OCI-M1 (cell line): ENCODE measurements at regions not wholly inside any gene's neighbourhood (a gene's known extent, or its start where the extent isn't known, plus 50 kb on each side); places are given as distances from the start of the nearest gene placed in this dataset.
A peak's percentile ranks its signal among the peaks of the same experiment; 100 is the strongest.
"Not testable (repeated sequence)": the region's sequence is repeated elsewhere in the genome, so short reads cannot be mapped to it uniquely, and the experiment has no call there.

Source experiments
- DNase-seq: peaks from one replicate; lab custom pipeline; 2025; lab: John Stamatoyannopoulos, UW

- DNase-seq: no peak
Observed at GRCh38 chr11:80346353-80347059, 905.7 kb upstream of the TENM4 start.

- DNase-seq: no peak
Observed at GRCh38 chr11:80343436-80343835, 902.6 kb upstream of the TENM4 start.

DNA sequence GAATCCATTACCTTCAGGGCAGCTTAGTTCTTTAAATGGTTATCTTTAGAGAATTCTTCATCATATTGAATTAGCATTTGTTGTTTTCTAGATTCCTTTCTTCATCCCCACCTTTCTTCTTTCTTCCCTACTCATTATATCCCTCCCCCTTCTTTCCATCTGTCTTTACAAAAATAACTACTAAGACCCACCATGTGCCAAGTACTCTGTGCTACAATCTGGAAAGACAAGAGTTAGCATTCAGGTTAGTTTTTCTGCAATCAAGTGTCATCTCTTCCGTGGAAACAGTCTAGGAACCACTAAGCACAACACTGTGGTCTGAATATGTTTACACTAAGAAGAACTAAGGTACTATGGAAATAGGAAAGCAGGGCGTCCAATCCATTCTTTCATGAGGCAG is 897.4 kb upstream of the TENM4 start:
- no peak for DNase-seq

DNA sequence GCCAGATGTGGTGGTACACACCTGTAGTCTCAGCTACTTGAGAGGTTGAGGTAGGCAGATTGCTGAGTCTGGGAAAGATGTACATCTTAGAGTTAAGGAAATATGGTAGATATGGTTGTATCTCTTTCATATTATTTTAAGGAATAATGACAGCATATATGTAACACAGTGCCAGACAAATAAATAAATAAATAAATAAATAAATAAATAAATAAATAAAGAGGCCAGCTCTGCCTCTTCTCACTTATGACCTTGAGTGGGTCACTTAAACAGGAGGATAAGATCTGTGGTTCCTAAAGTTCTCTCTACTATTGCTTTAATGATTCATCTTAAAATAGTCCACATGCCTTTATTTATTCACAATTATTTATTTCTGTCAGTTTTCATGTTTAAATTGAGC is 890.9 kb upstream of the TENM4 start:
- no peak for DNase-seq

DNA sequence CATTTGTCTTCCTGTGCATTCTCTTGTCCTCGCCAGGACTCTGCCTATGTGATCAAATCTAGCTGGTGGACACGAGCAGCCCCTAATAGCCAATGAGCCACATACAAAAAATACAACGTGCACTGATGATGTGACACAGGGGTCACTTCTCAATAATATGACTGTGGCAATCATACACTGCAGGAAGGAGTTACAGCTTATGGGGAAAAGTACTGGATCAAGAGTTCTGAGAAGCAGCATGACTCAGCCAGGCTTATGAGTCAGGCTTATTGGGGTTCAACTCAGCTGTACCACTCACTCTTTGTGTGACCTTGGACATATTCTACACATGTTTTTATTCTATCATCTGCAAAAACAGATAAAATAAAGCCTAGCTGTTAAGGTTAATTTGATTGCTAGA is 889.4 kb upstream of the TENM4 start:
- peak; percentile 71 for DNase-seq

GRCh38 chr11:80328774-80329173 is 887.9 kb upstream of the TENM4 start:
- DNase-seq: no peak

DNA sequence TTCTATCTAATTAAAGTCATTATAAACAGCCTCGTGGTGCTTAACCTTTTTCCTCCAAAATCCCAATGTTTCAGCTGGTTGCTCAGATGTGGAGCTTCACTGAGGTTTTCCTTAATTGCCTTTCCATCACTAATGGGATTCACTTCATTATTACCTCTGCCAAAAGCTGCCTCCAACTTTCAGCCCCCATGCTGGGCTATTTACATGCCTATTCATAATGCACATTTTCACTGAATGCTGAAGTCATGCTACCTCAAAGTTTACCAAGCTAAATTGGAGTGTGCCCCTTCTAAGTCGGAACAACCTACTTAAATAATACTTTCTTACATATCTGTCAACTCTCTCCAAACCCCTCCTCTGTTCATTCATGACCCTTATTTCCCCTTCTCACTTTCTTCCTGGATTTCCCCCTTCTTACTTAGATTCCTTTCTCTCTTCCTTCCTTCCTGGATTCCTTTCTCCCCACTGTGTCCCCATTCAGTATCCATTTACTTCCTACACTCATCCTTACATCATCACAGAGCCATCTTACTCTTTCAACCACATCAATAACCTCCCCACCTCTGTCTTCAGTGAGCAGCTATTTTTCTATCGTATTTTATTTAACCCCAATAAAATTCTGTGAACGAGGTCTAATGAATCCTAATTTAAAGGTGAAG is 887.3 kb upstream of the TENM4 start:
- DNase-seq: no peak

- no peak for DNase-seq
Observed at GRCh38 chr11:80321786-80322185, 881.0 kb upstream of the TENM4 start.

- peak; percentile 95 for DNase-seq
Observed at GRCh38 chr11:80320765-80321164, 879.9 kb upstream of the TENM4 start.

DNA sequence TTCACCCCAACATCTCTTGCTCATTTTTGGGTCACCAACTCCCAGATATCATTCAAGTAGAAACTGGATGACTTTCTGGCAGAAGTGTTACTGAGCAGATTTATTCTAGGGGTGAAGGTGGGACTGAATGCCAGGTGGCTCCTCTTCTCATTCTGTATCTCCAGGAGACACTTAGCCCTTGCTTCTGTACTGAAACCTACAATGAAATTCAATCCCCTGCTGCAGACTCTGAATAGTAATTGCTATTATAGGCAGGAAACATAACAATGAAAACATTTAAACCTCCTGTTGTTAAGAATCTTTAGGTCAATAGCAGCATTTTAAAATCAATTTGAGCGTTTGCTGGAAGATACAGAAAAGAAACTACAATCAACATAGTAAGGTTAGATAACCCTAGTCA is 879.4 kb upstream of the TENM4 start:
- DNase-seq: no peak

DNA sequence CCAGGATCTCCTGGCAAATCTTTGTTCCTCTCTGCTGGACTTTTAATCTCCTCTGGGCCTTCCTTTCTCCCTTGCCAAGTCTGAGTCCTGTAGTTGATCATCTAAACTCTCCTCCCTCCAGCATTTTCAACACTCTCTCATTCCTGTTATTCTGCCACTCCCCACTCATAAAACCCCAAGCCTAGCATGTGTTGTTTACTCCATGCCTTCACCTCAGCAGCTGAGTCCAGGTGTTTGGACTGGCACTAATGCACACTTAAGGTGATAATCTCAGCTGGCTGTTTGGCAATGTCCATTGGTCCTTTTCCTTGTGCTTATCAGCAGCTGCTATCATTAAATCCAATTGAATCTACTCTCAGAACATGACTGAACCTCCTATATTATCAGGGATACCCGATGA is 876.8 kb upstream of the TENM4 start:
- DNase-seq: no peak

- no peak for DNase-seq
Observed at GRCh38 chr11:80315200-80315599, 874.4 kb upstream of the TENM4 start.

- DNase-seq: no peak
Observed at GRCh38 chr11:80309301-80309700, 868.5 kb upstream of the TENM4 start.

DNA sequence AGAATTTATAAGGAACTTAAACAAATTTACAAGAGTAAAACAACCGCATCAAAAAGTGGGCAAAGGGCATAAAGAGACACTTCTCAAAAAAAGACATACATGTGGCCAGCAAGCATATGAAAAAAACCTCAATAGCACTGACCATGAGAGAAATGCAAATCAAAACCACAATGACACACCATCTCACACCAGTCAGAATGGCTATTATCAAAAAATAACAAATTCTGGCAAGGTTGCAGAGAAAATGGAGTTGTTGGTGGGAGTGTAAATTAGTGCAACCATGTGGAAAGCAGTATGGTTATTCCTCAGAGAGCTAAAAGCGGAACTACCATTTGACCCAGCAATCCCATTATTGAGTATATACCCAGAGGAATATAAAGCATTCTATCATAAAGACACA is 866.8 kb upstream of the TENM4 start:
- peak; percentile 95 for DNase-seq

- no peak for DNase-seq
Observed at GRCh38 chr11:80297858-80298632, 857.2 kb upstream of the TENM4 start.

- DNase-seq: no peak
Observed at GRCh38 chr11:80293293-80293692, 852.5 kb upstream of the TENM4 start.

- no peak for DNase-seq
Observed at GRCh38 chr11:80284946-80285785, 844.3 kb upstream of the TENM4 start.

- DNase-seq: peak; percentile 64
Observed at GRCh38 chr11:80282643-80283042, 841.8 kb upstream of the TENM4 start.

DNA sequence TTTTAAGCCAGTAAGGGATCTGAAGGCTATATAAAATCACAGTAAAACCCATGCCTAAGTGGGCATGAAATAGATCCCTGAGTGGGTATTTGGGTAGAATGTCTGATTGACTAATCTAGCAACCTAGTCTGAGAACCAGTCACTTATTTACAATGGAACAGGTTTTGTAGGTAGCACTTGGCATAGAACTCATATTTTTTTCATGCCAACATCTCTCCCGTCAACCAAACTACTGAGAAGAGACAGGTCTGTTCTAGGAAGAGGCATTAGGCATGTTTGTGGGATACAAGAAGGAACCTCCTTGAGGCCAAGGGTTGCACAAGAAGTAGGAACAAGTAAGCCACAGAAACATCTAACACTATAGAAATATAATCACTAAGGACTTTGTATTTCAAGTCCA is 840.4 kb upstream of the TENM4 start:
- DNase-seq: no peak

DNA sequence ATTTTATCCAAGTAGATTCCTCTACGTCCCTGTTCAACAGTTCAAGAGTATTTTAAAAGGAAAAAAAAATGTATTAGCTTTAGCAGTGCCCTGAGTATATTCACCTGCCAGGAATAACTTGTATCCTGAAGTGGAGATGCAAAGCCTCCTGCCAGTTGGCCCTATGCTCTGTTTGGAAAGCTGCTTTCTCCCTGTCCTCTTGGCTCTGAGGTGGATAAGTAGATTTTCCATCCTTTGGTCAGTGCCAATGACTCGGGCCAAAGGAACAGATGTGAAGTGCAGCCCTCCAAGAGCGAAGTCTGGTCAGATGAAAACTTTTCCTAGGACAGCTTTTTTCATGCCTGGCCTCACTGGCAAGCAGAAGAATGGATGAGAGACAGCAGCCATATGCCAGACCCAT is 839.9 kb upstream of the TENM4 start:
- no peak for DNase-seq

GRCh38 chr11:80261776-80262175 is 820.9 kb upstream of the TENM4 start:
- DNase-seq: no peak

DNA sequence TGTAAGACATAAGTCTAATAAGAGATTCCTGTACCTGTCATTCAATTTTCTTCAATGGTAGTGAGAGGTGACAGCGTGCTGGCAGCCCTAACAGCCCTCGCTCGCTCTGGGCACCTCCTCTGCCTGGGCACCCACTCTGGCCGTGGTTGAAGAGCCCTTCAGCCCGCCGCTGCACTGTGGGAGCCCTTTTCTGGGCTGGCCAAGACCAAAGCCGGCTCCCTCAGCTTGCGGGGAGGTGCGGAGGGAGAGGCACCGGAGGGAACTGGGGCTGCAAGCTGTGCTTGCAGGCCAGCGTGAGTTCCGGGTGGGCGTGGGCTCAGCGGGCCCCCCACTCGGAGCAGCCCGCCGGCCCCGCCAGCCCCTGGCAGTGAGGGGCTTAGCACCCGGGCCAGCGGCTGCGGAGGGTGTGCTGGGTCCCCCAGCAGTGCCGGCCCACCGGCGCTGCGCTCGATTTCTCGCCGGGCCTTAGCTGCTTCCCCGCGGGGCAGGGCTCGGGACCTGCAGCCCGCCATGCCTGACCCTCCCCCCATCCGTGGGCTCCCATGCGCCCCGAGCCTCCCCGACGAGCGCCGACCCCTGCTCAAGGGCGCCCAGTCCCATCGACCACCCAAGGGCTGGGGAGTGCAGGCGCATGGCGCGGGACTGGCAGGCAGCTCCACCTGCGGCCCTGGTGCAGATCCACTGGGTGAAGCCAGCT is 816.6 kb upstream of the TENM4 start:
- DNase-seq: not testable (repeated sequence)
